Progenitor cell of endocrine pancreas (in vitro differentiated cells): ENCODE measurements at regions not wholly inside any gene's neighbourhood (a gene's known extent, or its start where the extent isn't known, plus 50 kb on each side); places are given as distances from the start of the nearest gene placed in this dataset.

Source experiments
- DNase-seq: peaks from one replicate; pipeline ENCODE4 v3.0.0; 2021; ENCODE audit warnings: low spot score; ENCODE audit not compliant: unreplicated experiment
- H3K27ac Mint-ChIP-seq: 2 replicates; pipeline ENCODE4 v1.8.0; 2021; ENCODE audit warnings: mild to moderate bottlenecking, moderate library complexity, mixed read lengths
- H3K27me3 Mint-ChIP-seq: 2 replicates; pipeline ENCODE4 v1.8.0; 2021; ENCODE audit warnings: mixed read lengths
- H3K36me3 Mint-ChIP-seq: 2 replicates; pipeline ENCODE4 v1.8.0; 2022; ENCODE audit warnings: mixed read lengths; ENCODE audit not compliant: insufficient read depth
- H3K4me1 Mint-ChIP-seq: 2 replicates; pipeline ENCODE4 v1.8.0; 2021; ENCODE audit warnings: low read depth, mixed read lengths
- H3K4me3 Mint-ChIP-seq: 2 replicates; pipeline ENCODE4 v1.8.0; 2021; ENCODE audit warnings: low read depth, mild to moderate bottlenecking, moderate library complexity, mixed read lengths
- H3K9me3 Mint-ChIP-seq: 2 replicates; pipeline ENCODE4 v1.8.0; 2021; ENCODE audit warnings: low read depth, mixed read lengths
- CTCF ChIP-seq: fragments of 200-600 bp; sonication (generic); IDR thresholded peaks from one replicate; pipeline ENCODE4 v1.5.0; 2021; ENCODE audit warnings: antibody characterized with exemption, mild to moderate bottlenecking; ENCODE audit not compliant: unreplicated experiment

DNA sequence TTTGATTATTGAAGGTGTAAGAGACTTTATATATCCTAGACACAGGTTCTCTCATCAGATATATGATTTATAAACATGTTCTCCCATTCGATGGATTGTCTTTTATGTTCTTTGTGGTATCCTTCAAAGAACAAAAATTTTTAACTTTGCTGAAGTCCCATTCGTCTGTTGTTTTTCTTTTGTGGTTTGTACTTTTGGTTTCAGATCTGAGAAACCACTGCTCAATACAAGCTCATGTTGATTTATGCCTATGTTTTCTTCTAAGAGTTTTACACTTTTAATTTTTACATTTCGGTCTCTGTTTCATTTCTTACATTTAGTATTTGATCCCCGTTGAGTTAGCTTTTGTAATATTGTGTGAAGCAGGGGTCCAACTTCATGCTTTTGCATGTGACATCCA, 103.3 kb upstream of the SPRED1 start:
- Mint-ChIP-seq H3K9me3 (peaks cover 11% of the 10 kb centered on the region), H3K27ac (no peak overlapping the region)

GRCh38 chr15:38150148-38150547, 102.5 kb upstream of the SPRED1 start:
- Mint-ChIP-seq H3K36me3 (peaks cover 1% of the 10 kb centered on the region), H3K9me3 (peaks cover 11% of the 10 kb centered on the region), H3K27ac (no peak overlapping the region), H3K27me3 (no peaks in the 10 kb centered on the region), H3K4me3 (no peak overlapping the region), H3K4me1 (no peaks in the 10 kb centered on the region)
- DNase-seq, result no peak
- no peak for TF ChIP-seq CTCF

More for the DNA sequence above, 103.3 kb upstream of the SPRED1 start:
- no peak for TF ChIP-seq CTCF
- DNase-seq, result no peak
- no peak overlapping the region for H3K4me3 Mint-ChIP-seq
- H3K27me3 Mint-ChIP-seq, result no peaks in the 10 kb centered on the region
- H3K36me3 Mint-ChIP-seq, result peaks cover 1% of the 10 kb centered on the region
- H3K4me1 Mint-ChIP-seq, result no peaks in the 10 kb centered on the region

- peaks cover 11% of the 10 kb centered on the region for H3K9me3 Mint-ChIP-seq
- no peak for TF ChIP-seq CTCF
- no peak for DNase-seq
- H3K4me3 Mint-ChIP-seq, result no peak overlapping the region
- no peak overlapping the region for H3K27ac Mint-ChIP-seq
- H3K27me3 Mint-ChIP-seq, result no peaks in the 10 kb centered on the region
- H3K4me1 Mint-ChIP-seq, result no peaks in the 10 kb centered on the region
- H3K36me3 Mint-ChIP-seq, result peaks cover 1% of the 10 kb centered on the region
These were observed 101.8 kb upstream of the SPRED1 start for GRCh38 chr15:38150794-38151193.

DNA sequence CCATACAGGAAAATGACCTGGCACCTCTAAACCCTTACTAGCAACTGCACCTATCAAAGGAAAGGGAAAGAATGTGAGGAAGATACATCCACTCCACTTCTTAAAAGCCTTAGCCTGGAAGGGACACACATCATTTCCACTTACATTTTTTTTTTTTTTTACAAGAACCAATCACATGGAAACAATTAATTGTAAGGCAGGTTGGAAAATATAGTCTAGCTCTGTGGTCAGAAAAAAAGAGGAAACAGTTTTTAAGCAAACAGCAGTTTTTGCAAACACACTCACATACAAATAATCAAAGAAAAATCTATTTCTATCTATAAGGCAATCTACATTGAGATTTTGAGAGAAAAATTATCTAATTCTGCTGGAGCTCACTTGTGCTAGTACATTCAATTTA, 98.9 kb upstream of the SPRED1 start:
- H3K27ac Mint-ChIP-seq, result no peak overlapping the region
- no peak for DNase-seq
- H3K4me3 Mint-ChIP-seq, result no peak overlapping the region
- H3K4me1 Mint-ChIP-seq, result no peaks in the 10 kb centered on the region
- TF ChIP-seq CTCF, result no peak
- H3K36me3 Mint-ChIP-seq, result peaks cover 1% of the 10 kb centered on the region
- peaks cover 19% of the 10 kb centered on the region for H3K9me3 Mint-ChIP-seq
- no peaks in the 10 kb centered on the region for H3K27me3 Mint-ChIP-seq

- H3K4me3 Mint-ChIP-seq, result no peak overlapping the region
These were observed 98.4 kb upstream of the SPRED1 start for GRCh38 chr15:38154255-38154654.

More at GRCh38 chr15:38154255-38154654, 98.4 kb upstream of the SPRED1 start:
- Mint-ChIP-seq H3K27ac (no peak overlapping the region), H3K9me3 (peaks cover 19% of the 10 kb centered on the region), H3K36me3 (peaks cover 1% of the 10 kb centered on the region), H3K27me3 (no peaks in the 10 kb centered on the region), H3K4me1 (no peaks in the 10 kb centered on the region)
- no peak for DNase-seq
- no peak for TF ChIP-seq CTCF
